Renal cortical epithelial cell (primary cell): ENCODE measurements at regions not wholly inside any gene's neighbourhood (a gene's known extent, or its start where the extent isn't known, plus 50 kb on each side); places are given as distances from the start of the nearest gene placed in this dataset.
"Not testable (repeated sequence)": the region's sequence is repeated elsewhere in the genome, so short reads cannot be mapped to it uniquely, and the experiment has no call there.

Experiments used
- DNase-seq: peaks from one replicate; pipeline ENCODE4 v3.0.0-alpha.2; 2011; ENCODE audit warnings: low read depth

- DNase-seq = no peak
These were observed 1748.6 kb downstream of the BRINP3 start for GRCh38 chr1:188729039-188729438.

GRCh38 chr1:188735567-188735966, 1742.1 kb downstream of the BRINP3 start:
- no peak for DNase-seq

GRCh38 chr1:188749275-188749674, 1728.4 kb downstream of the BRINP3 start:
- not testable (repeated sequence) for DNase-seq

- DNase-seq = not testable (repeated sequence)
These were observed 1725.6 kb downstream of the BRINP3 start for GRCh38 chr1:188752027-188752426.

GRCh38 chr1:188757747-188758146, 1719.9 kb downstream of the BRINP3 start:
- not testable (repeated sequence) for DNase-seq

GRCh38 chr1:188761226-188761625, 1716.4 kb downstream of the BRINP3 start:
- DNase-seq = no peak

- DNase-seq = no peak
These were observed 1715.4 kb downstream of the BRINP3 start for GRCh38 chr1:188762166-188762743.

GRCh38 chr1:188763541-188763940, 1714.1 kb downstream of the BRINP3 start:
- no peak for DNase-seq

- DNase-seq = no peak
These were observed 1708.5 kb downstream of the BRINP3 start for GRCh38 chr1:188769181-188769580.

GRCh38 chr1:188769936-188770335, 1707.7 kb downstream of the BRINP3 start:
- DNase-seq = no peak

GRCh38 chr1:188778578-188778977, 1699.1 kb downstream of the BRINP3 start:
- DNase-seq = no peak

- DNase-seq = peak; percentile 65
These were observed 1695.3 kb downstream of the BRINP3 start for GRCh38 chr1:188782220-188782841.

- no peak for DNase-seq
These were observed 1682.7 kb downstream of the BRINP3 start for GRCh38 chr1:188794969-188795368.

GRCh38 chr1:188812153-188812552, 1665.5 kb downstream of the BRINP3 start:
- not testable (repeated sequence) for DNase-seq

- not testable (repeated sequence) for DNase-seq
These were observed 1664.7 kb downstream of the BRINP3 start for GRCh38 chr1:188812836-188813573.

- DNase-seq = no peak
These were observed 1659.8 kb downstream of the BRINP3 start for GRCh38 chr1:188817814-188818213.

- DNase-seq = no peak
These were observed 1655.4 kb downstream of the BRINP3 start for GRCh38 chr1:188822248-188822647.

GRCh38 chr1:188825471-188825870, 1652.2 kb downstream of the BRINP3 start:
- DNase-seq = no peak

- no peak for DNase-seq
These were observed 1650.9 kb downstream of the BRINP3 start for GRCh38 chr1:188826800-188827199.

- DNase-seq = no peak
These were observed 1650.3 kb downstream of the BRINP3 start for GRCh38 chr1:188827400-188827799.

GRCh38 chr1:188841111-188841696, 1636.5 kb downstream of the BRINP3 start:
- DNase-seq = not testable (repeated sequence)

- DNase-seq = no peak
These were observed 1631.2 kb downstream of the BRINP3 start for GRCh38 chr1:188846468-188846867.
